ENCODE measurements at regions not wholly inside any gene's neighbourhood (a gene's known extent, or its start where the extent isn't known, plus 50 kb on each side); places are given as distances from the start of the nearest gene placed in this dataset.

GRCh38 chr6:85166114-85166741 lies 283.7 kb upstream of the NT5E start:
- H3K27ac ChIP-seq (ENCODE audit: insufficient read depth, low read length): no peak overlapping the region

More at GRCh38 chr6:85166114-85166741, 283.7 kb upstream of the NT5E start:
- no TSS peak for BruUV-seq (replicated peaks)
- no peak for TF ChIP-seq ELK1 (IDR thresholded peaks at IDR 0.05; ENCODE audit: borderline replicate concordance, low read depth, low read length)
- no peak for TF ChIP-seq SMC3 (IDR thresholded peaks at IDR 0.05; ENCODE audit: low read depth, low read length)
- no peak for TF ChIP-seq BHLHE40 (IDR thresholded peaks at IDR 0.05; ENCODE audit: low read depth, low read length)
- no peak for TF ChIP-seq NFE2L2 (IDR thresholded peaks at IDR 0.05; ENCODE audit: low read depth, low read length)
- no peak for TF ChIP-seq MXI1 (IDR thresholded peaks at IDR 0.05; ENCODE audit: borderline replicate concordance, low read depth, low read length)
- TF ChIP-seq FOS (IDR thresholded peaks at IDR 0.05; ENCODE audit: low read depth, low read length): no peak
- TF ChIP-seq RAD21 (IDR thresholded peaks at IDR 0.05; ENCODE audit: low read length): no peak
- TF ChIP-seq MAZ (IDR thresholded peaks at IDR 0.05; ENCODE audit: borderline replicate concordance, low read depth, low read length): no peak
- TF ChIP-seq CTCF (conservative IDR thresholded peaks at IDR 0.05; ENCODE audit: low read depth, low read length): no peak
- no peak for TF ChIP-seq RCOR1 (IDR thresholded peaks at IDR 0.05; ENCODE audit: insufficient replicate concordance, low read length)
- TF ChIP-seq MAFK (IDR thresholded peaks at IDR 0.05; ENCODE audit: low read depth, low read length): no peak
- no peak for TF ChIP-seq POLR2A (IDR thresholded peaks at IDR 0.05; ENCODE audit: low read depth, low read length)
- no peak for TF ChIP-seq CEBPB (IDR thresholded peaks at IDR 0.05; ENCODE audit: low read depth, low read length)
- TF ChIP-seq USF2 (IDR thresholded peaks at IDR 0.05; ENCODE audit: low read depth, low read length): no peak
- no peak for TF ChIP-seq CHD1 (IDR thresholded peaks at IDR 0.05; ENCODE audit: low read depth, low read length)
- TF ChIP-seq RFX5 (IDR thresholded peaks at IDR 0.05; ENCODE audit: low read depth, low read length): no peak
- dilution Hi-C loops (cut with HindIII; ENCODE audit: low sequenced_read_pairs, unreplicated experiment) (no loop called here), in situ Hi-C loops (cut with MboI; ENCODE audit: low sequenced_read_pairs) (no loop called here), intact Hi-C loops (cut with micrococcal nuclease) (no loop called here)
- Histone ChIP-seq H3K27me3 (ENCODE audit: control insufficient read depth, insufficient read depth, low read length) (no peaks in the 10 kb centered on the region), H3K9me3 (ENCODE audit: control insufficient read depth, insufficient read depth, low read length) (no peaks in the 10 kb centered on the region), H3K4me2 (ENCODE audit: low read depth, low read length) (no peak overlapping the region), H4K8ac (ENCODE audit: low read depth in 2 of 2, low read length in 2 of 2) (no peak overlapping the region), H2BK20ac (ENCODE audit: low read depth, low read length) (no peak overlapping the region), H4K91ac (ENCODE audit: insufficient read depth, low read depth, low read length) (no peak overlapping the region), H2AK9ac (replicated peaks; ENCODE audit: low read depth, low read length, poor library complexity) (no peak overlapping the region), H2AFZ (replicated peaks; ENCODE audit: low read length, poor library complexity) (no peak overlapping the region), H3K14ac (replicated peaks; ENCODE audit: low read depth, low read length) (no peak overlapping the region), H3K18ac (ENCODE audit: low read depth, low read length) (no peak overlapping the region), H2BK15ac (ENCODE audit: low read depth, low read length) (no peak overlapping the region), H3K9ac (ENCODE audit: low read depth, low read length) (no peak overlapping the region), H3K36me3 (ENCODE audit: control insufficient read depth, insufficient read depth, low read length) (no peaks in the 10 kb centered on the region), H3K4me3 (ENCODE audit: insufficient read depth, low read depth, low read length) (no peak overlapping the region), H4K5ac (ENCODE audit: low read depth, low read length) (no peak overlapping the region), H3K4me1 (ENCODE audit: control insufficient read depth, insufficient read depth, low read length) (no peaks in the 10 kb centered on the region), H4K20me1 (ENCODE audit: insufficient read depth, low read length) (no peaks in the 10 kb centered on the region), H2BK120ac (ENCODE audit: low read depth, low read length) (no peak overlapping the region), H3K23ac (ENCODE audit: low read depth, low read length) (no peak overlapping the region), H3K4ac (ENCODE audit: low read depth, low read length) (no peak overlapping the region), H2AK5ac (ENCODE audit: low read depth, low read length) (no peak overlapping the region), H3K56ac (ENCODE audit: extremely low read depth, insufficient read depth, low read length) (no peak overlapping the region), H2BK5ac (ENCODE audit: low read depth, low read length, poor library complexity, severe bottlenecking) (no peak overlapping the region), H3K9me1 (ENCODE audit: insufficient read depth, low read length) (no peaks in the 10 kb centered on the region), H3K79me1 (ENCODE audit: low read depth in 1 of 2, low read length in 2 of 2) (no peaks in the 10 kb centered on the region)
- ChIA-PET POLR2A (ENCODE audit: unreplicated experiment) (no interaction called here), CTCF (no interaction called here)
- DNase-seq (no peak), ATAC-seq (ENCODE audit: low read depth) (no peak)
- WGBS, 2 experiments (ENCODE audit: extremely low coverage in 2 of 2, insufficient read length in 1 of 2): no CpG with 5 or more reads among the region's 3 CpGs

All from IMR-90 (cell line).